GM08714 (cell line): ENCODE measurements at regions not wholly inside any gene's neighbourhood (a gene's known extent, or its start where the extent isn't known, plus 50 kb on each side); places are given as distances from the start of the nearest gene placed in this dataset.

Source experiments
- H3K4me3 ChIP-seq: fragments of 200-500 bp; sonication (Bioruptor generic); 2 replicates; pipeline ENCODE4 v1.5.1; 2014; ENCODE audit warnings: mild to moderate bottlenecking, low read length, inconsistent platforms
- ZNF274 ChIP-seq: IDR thresholded peaks from 2 replicates; pipeline ENCODE4 v1.6.1; 2012; ENCODE audit warnings: mild to moderate bottlenecking, low read depth, low read length

GRCh38 chr3:194851254-194851653 is 165.6 kb downstream of the FAM43A start:
- H3K4me3 ChIP-seq: no peak overlapping the region
- TF ChIP-seq ZNF274: no peak

- TF ChIP-seq ZNF274: no peak
- H3K4me3 ChIP-seq: no peak overlapping the region
These were observed 166.3 kb downstream of the FAM43A start for GRCh38 chr3:194851941-194852340.

GRCh38 chr3:194852345-194852744 is 166.7 kb downstream of the FAM43A start:
- TF ChIP-seq ZNF274: no peak

GRCh38 chr3:194852831-194853508 is 167.3 kb downstream of the FAM43A start:
- no peak for TF ChIP-seq ZNF274
- no peak overlapping the region for H3K4me3 ChIP-seq

More at GRCh38 chr3:194852345-194852744, 166.7 kb downstream of the FAM43A start:
- no peak overlapping the region for H3K4me3 ChIP-seq

GRCh38 chr3:194854206-194854605 is 168.5 kb downstream of the FAM43A start:
- no peak for TF ChIP-seq ZNF274
- no peak overlapping the region for H3K4me3 ChIP-seq

- TF ChIP-seq ZNF274: no peak
- H3K4me3 ChIP-seq: no peak overlapping the region
These were observed 169.1 kb downstream of the FAM43A start for GRCh38 chr3:194854659-194855390.

GRCh38 chr3:194856296-194856695 is 170.6 kb downstream of the FAM43A start:
- no peak for TF ChIP-seq ZNF274
- H3K4me3 ChIP-seq: no peak overlapping the region

GRCh38 chr3:194857469-194858113 is 171.9 kb downstream of the FAM43A start:
- no peak overlapping the region for H3K4me3 ChIP-seq
- no peak for TF ChIP-seq ZNF274

GRCh38 chr3:194858382-194858781 is 172.7 kb downstream of the FAM43A start:
- H3K4me3 ChIP-seq: no peak overlapping the region
- TF ChIP-seq ZNF274: no peak

- TF ChIP-seq ZNF274: no peak
- no peak overlapping the region for H3K4me3 ChIP-seq
These were observed 175.0 kb downstream of the FAM43A start for GRCh38 chr3:194860725-194861124.

GRCh38 chr3:194861375-194861774 is 175.7 kb downstream of the FAM43A start:
- H3K4me3 ChIP-seq: no peak overlapping the region
- TF ChIP-seq ZNF274: no peak

- no peak for TF ChIP-seq ZNF274
- H3K4me3 ChIP-seq: no peak overlapping the region
These were observed 179.4 kb downstream of the FAM43A start for GRCh38 chr3:194865061-194865460.

- no peak for TF ChIP-seq ZNF274
- H3K4me3 ChIP-seq: no peak overlapping the region
These were observed 179.9 kb downstream of the FAM43A start for GRCh38 chr3:194865615-194866014.

- no peak overlapping the region for H3K4me3 ChIP-seq
- TF ChIP-seq ZNF274: no peak
These were observed 180.6 kb downstream of the FAM43A start for GRCh38 chr3:194866236-194866635.

- no peak overlapping the region for H3K4me3 ChIP-seq
- TF ChIP-seq ZNF274: no peak
These were observed 181.7 kb downstream of the FAM43A start for GRCh38 chr3:194867270-194867983.
